GM12874 (cell line): ENCODE measurements at regions not wholly inside any gene's neighbourhood (a gene's known extent, or its start where the extent isn't known, plus 50 kb on each side); places are given as distances from the start of the nearest gene placed in this dataset.

Source experiments
- CTCF ChIP-seq: IDR thresholded peaks from 2 replicates; pipeline ENCODE4 v1.5.1; 2011; ENCODE audit warnings: low read depth, mild to moderate bottlenecking, control low read depth, low read length, moderate library complexity; ENCODE audit not compliant: insufficient read depth

DNA sequence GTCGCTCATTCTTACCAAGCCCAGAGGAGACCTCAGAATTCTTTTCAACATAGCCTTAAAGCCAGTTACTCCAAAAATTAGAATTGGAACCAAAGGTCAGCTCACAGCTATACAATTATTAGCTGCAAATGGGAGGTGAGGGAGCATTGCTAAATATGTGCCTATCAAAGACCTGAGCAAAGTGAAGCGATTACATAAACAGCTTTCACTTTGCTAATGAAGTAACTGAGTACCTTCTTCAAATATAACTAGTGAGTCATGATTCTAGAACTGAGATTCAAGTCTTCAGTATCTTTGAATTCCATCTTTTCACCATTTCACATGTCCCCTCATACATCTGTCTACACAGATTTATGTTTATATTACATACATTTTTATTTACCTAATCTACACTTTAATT, 122.6 kb downstream of the P2RY1 start:
- no peak for TF ChIP-seq CTCF

- no peak for TF ChIP-seq CTCF
Measured at GRCh38 chr3:152959307-152959706, 124.4 kb downstream of the P2RY1 start.

DNA sequence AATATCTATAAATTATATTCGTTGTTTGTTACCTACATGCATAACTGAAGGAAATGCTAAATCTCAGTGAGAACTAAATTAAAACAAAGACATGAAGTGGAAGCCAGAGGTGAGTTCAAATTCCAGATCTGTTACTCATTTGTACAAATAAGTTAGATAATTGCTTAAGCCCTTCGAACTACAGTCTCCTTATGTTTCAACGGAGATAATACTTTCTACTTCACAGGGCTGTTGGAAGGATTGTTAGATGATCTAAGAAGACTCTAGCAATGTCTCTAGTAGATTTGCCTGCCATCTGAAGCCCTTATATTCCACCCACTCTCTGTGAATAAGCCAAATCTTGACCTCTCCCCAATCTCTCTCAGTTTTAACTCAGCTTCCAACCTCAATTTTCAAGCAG, 125.8 kb downstream of the P2RY1 start:
- TF ChIP-seq CTCF, result no peak

GRCh38 chr3:152961323-152961722, 126.4 kb downstream of the P2RY1 start:
- no peak for TF ChIP-seq CTCF

GRCh38 chr3:152964911-152965609, 130.1 kb downstream of the P2RY1 start:
- TF ChIP-seq CTCF, result no peak

DNA sequence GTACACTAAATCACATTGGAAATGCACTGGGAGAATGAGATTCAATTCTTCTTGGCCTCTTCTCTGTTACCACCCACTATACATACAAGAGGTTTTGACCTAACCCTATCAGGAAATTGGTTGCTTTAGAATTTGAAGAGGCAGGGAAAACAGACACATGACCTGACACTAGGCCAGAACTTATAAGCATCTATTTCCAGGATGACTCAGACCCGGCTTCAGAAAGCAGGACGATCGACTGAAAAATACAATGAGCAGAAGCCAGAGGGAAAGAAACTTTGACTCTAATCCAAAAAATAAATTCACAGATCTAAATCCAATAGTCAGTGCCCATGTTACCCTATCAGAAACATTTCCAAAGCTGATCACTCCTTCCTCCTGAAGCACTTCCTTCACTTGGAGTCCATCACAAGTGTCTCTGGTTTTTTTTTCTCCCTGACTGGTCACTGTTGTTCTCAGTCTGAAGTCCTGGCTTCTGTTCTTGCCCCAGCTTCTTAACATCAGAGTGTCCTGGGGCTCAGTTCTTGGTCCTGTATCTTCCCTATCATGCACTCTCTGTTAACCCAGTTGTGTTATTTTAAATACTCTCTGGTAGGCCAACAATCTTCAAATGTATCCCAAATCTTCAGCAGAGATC, 133.6 kb downstream of the P2RY1 start:
- no peak for TF ChIP-seq CTCF

- no peak for TF ChIP-seq CTCF
Measured at GRCh38 chr3:152969557-152970300, 134.8 kb downstream of the P2RY1 start.
